HCT116 (cell line): ENCODE measurements at regions not wholly inside any gene's neighbourhood (a gene's known extent, or its start where the extent isn't known, plus 50 kb on each side); places are given as distances from the start of the nearest gene placed in this dataset.

ENCODE experiments used
- ATAC-seq: fragments of 200-7000 bp; cut with Tn5 transposase; 2 replicates; pipeline ENCODE4 v1.9.1; 2020; ENCODE audit warnings: mild to moderate bottlenecking, moderate library complexity
- BruUV-seq: library from RNA; stranded (reverse); fragments of 400-500 nt; replicated peaks from 2 replicates; lab custom pipeline; 2021; lab: Mats Ljungman, UMichigan
- CTCF ChIA-PET: fragments of 300-600 bp; sonication (Branson Sonifier 250); formaldehyde crosslinking; loops from one replicate; lab custom pipeline; 2021; ENCODE audit warnings: antibody characterized with exemption; lab: Charles Lee
- POLR2A ChIA-PET: fragments of 300-600, 350-600 bp; sonication (Branson Sonifier 250); formaldehyde crosslinking; loops from one replicate; lab custom pipeline; 2021; ENCODE audit warnings: antibody characterized with exemption; lab: Charles Lee
- RAD21 ChIA-PET, 2 experiments: fragments of 300-600 bp; sonication (Branson Sonifier 250); formaldehyde crosslinking; loops; one replicate each; lab custom pipeline; 2023; ENCODE audit warnings: low total read pairs in 2 of 2; ENCODE audit not compliant: uncharacterized antibody in 2 of 2, unreplicated experiment in 2 of 2, low non-redundant PET in 1 of 2; lab: Charles Lee
- DNase-seq: peaks from one replicate; pipeline ENCODE4 v3.0.0-alpha.2; 2010; ENCODE audit warnings: low read depth, low spot score
- H2AFZ ChIP-seq: fragments of 200-600 bp; shearing (Covaris generic), sonication (generic); 2 replicates; pipeline ENCODE4 v1.6.1; 2017; ENCODE audit warnings: low read depth, mixed run types, mixed read lengths, antibody characterized with exemption, low read length; ENCODE audit not compliant: poor library complexity, severe bottlenecking
- H3K27ac ChIP-seq: 2 replicates; pipeline ENCODE4 v1.5.1; 2012; ENCODE audit warnings: low read depth, low read length
- H3K27me3 ChIP-seq: fragments of 200-600 bp; sonication (generic); 2 replicates; pipeline ENCODE4 v1.6.1; 2016; ENCODE audit warnings: mixed run types, low read length, mixed read lengths; ENCODE audit not compliant: insufficient read depth
- H3K36me3 ChIP-seq, 2 experiments: fragments of 200-500 bp in 1 of 2; fragments of 200-600 bp in 1 of 2; sonication (Bioruptor generic) in 1 of 2; sonication (generic) in 1 of 2; 2 replicates each; pipeline versions ENCODE4 v1.5.1 to v1.6.1; 2014 to 2016; ENCODE audit warnings: low read length in 2 of 2, inconsistent platforms in 1 of 2, mixed read lengths in 1 of 2, mixed run types in 1 of 2; ENCODE audit not compliant: insufficient read depth in 2 of 2, control insufficient read depth in 1 of 2
- H3K4me1 ChIP-seq, 2 experiments: fragments of 200-600 bp in 1 of 2; sonication (generic) in 1 of 2; 2 replicates each; pipeline versions ENCODE4 v1.5.1 to v1.6.1; 2012 to 2017; ENCODE audit warnings: low read length in 2 of 2, inconsistent platforms in 1 of 2, mild to moderate bottlenecking in 1 of 2, mixed read lengths in 1 of 2, mixed run types in 1 of 2, moderate library complexity in 1 of 2; ENCODE audit not compliant: insufficient read depth in 2 of 2, control insufficient read depth in 1 of 2
- H3K4me2 ChIP-seq: fragments of 200-600 bp; sonication (generic); 2 replicates; pipeline ENCODE4 v1.6.1; 2017; ENCODE audit warnings: mixed run types, low read length, mixed read lengths
- H3K4me3 ChIP-seq, 2 experiments: fragments of 200-600 bp in 1 of 2; sonication (generic) in 1 of 2; replicated peaks in 1 of 2; 2 replicates each; pipeline ENCODE4 v1.5.1; 2011 to 2016; ENCODE audit warnings: low read length in 2 of 2, control low read depth in 1 of 2, low read depth in 1 of 2, mild to moderate bottlenecking in 1 of 2, mixed read lengths in 1 of 2, mixed run types in 1 of 2
- H3K79me2 ChIP-seq: fragments of 200-600 bp; sonication (generic); 2 replicates; pipeline ENCODE4 v1.6.1; 2017; ENCODE audit warnings: mild to moderate bottlenecking, mixed run types, low read length, moderate library complexity, mixed read lengths; ENCODE audit not compliant: insufficient read depth
- H3K9ac ChIP-seq: fragments of 200-600 bp; sonication (generic); 2 replicates; pipeline ENCODE4 v1.6.1; 2016; ENCODE audit warnings: low read length, mixed read lengths
- H3K9me2 ChIP-seq: fragments of 200-600 bp; sonication (generic), shearing (Covaris generic); 2 replicates; pipeline ENCODE4 v1.6.1; 2017; ENCODE audit warnings: mixed run types, mild to moderate bottlenecking, moderate library complexity; ENCODE audit not compliant: insufficient read depth
- H3K9me3 ChIP-seq, 2 experiments: fragments of 200-500 bp in 1 of 2; fragments of 200-600 bp in 1 of 2; sonication (Bioruptor generic) in 1 of 2; sonication (generic) in 1 of 2; 2 replicates each; pipeline ENCODE4 v1.6.1; 2014 to 2017; ENCODE audit warnings: low read length in 2 of 2, mixed read lengths in 2 of 2, inconsistent platforms in 1 of 2, low read depth in 1 of 2, mild to moderate bottlenecking in 1 of 2, mixed run types in 1 of 2, moderate library complexity in 1 of 2; ENCODE audit not compliant: control insufficient read depth in 1 of 2, insufficient read depth in 1 of 2
- H4K20me1 ChIP-seq: fragments of 200-600 bp; sonication (generic), shearing (Covaris generic); 2 replicates; pipeline ENCODE4 v1.6.1; 2017; ENCODE audit warnings: mixed run types, mild to moderate bottlenecking, moderate library complexity; ENCODE audit not compliant: insufficient read depth
- CTCF ChIP-seq, 3 experiments: fragments of 200-600 bp in 1 of 3; sonication (generic) in 1 of 3; IDR thresholded peaks in 2 of 3; conservative IDR thresholded peaks in 1 of 3; 2 replicates each; pipeline ENCODE4 v1.5.1; 2012 to 2017; ENCODE audit warnings: low read depth in 2 of 3, low read length in 2 of 3, antibody characterized with exemption in 1 of 3, borderline replicate concordance in 1 of 3, control low read depth in 1 of 3, mild to moderate bottlenecking in 1 of 3, mixed read lengths in 1 of 3, mixed run types in 1 of 3, moderate library complexity in 1 of 3; ENCODE audit not compliant: insufficient read depth in 1 of 3
- EGR1 ChIP-seq: IDR thresholded peaks from 2 replicates; pipeline ENCODE4 v1.6.1; 2012; ENCODE audit warnings: low read depth
- JUND ChIP-seq: IDR thresholded peaks from 2 replicates; pipeline ENCODE4 v1.6.1; 2012
- POLR2A ChIP-seq: IDR thresholded peaks from 2 replicates; pipeline ENCODE4 v1.7.0; 2011; ENCODE audit warnings: borderline replicate concordance; ENCODE audit not compliant: insufficient read depth, insufficient read length; ENCODE audit errors: extremely low read depth
- POLR2AphosphoS5 ChIP-seq: IDR thresholded peaks from 2 replicates; pipeline ENCODE4 v1.6.1; 2011; ENCODE audit warnings: mild to moderate bottlenecking, low read depth, low read length, moderate library complexity
- SIN3A ChIP-seq: IDR thresholded peaks from 2 replicates; pipeline ENCODE4 v1.6.1; 2012; ENCODE audit warnings: low read depth
- TCF7L2 ChIP-seq: IDR thresholded peaks from 2 replicates; pipeline ENCODE4 v1.7.0; 2011; ENCODE audit warnings: borderline replicate concordance, inconsistent platforms; ENCODE audit not compliant: insufficient read depth, insufficient read length; ENCODE audit errors: extremely low read depth
- ZNF274 ChIP-seq: fragments of 200-500 bp; sonication (Bioruptor generic); IDR thresholded peaks from 2 replicates; pipeline ENCODE4 v1.6.1; 2014; ENCODE audit warnings: mild to moderate bottlenecking, low read depth, low read length, inconsistent platforms
- intact Hi-C: fragments of 100-400 bp; cut with micrococcal nuclease; formaldehyde crosslinking; loops from 2 replicates; pipeline ENCODE4 v1.10.0; 2022
- TF ChIP-seq, protein P1 (sequence below): IDR thresholded peaks from 2 replicates; pipeline ENCODE4 v1.6.1; 2011; ENCODE audit warnings: mild to moderate bottlenecking, low read length, moderate library complexity; ENCODE audit not compliant: insufficient replicate concordance; ENCODE audit errors: extremely low read depth
- TF ChIP-seq, protein P2 (sequence below): IDR thresholded peaks from 2 replicates; pipeline ENCODE4 v1.6.1; 2012

GRCh38 chr21:34022627-34023335 lies 50.6 kb upstream of the MRPS6 start:
- CTCF ChIA-PET = no interaction called here

DNA sequence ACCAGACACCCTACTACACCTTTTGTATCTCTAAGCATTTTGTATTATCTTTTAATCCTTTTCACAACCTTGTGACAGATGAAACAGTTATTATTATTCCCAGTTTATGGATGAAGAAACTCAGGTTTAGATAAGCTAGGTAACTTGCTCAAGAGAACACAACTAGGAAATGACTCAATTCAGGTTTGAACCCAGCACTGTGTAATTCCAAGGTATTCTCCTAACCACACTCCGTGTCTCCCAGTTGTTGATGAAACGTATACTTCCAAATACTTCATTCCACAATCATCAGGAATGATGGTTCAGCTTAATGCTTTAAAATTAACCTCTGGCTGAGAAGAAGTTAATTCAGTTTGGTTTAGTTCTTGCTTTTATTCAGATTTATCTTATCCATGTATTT lies 51.7 kb upstream of the MRPS6 start:
- Histone ChIP-seq H3K27me3 (no peaks in the 10 kb centered on the region), H3K27ac (no peak overlapping the region), H3K4me1 (peaks cover 11 to 15% of the 10 kb centered on the region in 2 experiments), H3K4me3 (no peak overlapping the region), H3K9ac (no peak overlapping the region), H3K9me3 (peaks cover 0 to 7% of the 10 kb centered on the region in 2 experiments; a peak in 1 of 4 replicates), H3K9me2 (no peaks in the 10 kb centered on the region), H4K20me1 (no peaks in the 10 kb centered on the region), H2AFZ (no peak overlapping the region), H3K4me2 (no peak overlapping the region), H3K79me2 (no peaks in the 10 kb centered on the region), H3K36me3 (no peaks in the 10 kb centered on the region)
- CTCF ChIA-PET = no interaction called here
- intact Hi-C loops = no loop called here
- POLR2A ChIA-PET = no interaction called here
- TF ChIP-seq CTCF (IDR thresholded peaks at IDR 0.05 in 2 of 3, conservative IDR thresholded peaks at IDR 0.05 in 1 of 3; ENCODE audit: borderline replicate concordance in 1 of 3, insufficient read depth in 1 of 3, low read depth in 2 of 3, low read length in 2 of 3) = no peak
- no peak for TF ChIP-seq POLR2AphosphoS5
- TF ChIP-seq, protein P1, sequence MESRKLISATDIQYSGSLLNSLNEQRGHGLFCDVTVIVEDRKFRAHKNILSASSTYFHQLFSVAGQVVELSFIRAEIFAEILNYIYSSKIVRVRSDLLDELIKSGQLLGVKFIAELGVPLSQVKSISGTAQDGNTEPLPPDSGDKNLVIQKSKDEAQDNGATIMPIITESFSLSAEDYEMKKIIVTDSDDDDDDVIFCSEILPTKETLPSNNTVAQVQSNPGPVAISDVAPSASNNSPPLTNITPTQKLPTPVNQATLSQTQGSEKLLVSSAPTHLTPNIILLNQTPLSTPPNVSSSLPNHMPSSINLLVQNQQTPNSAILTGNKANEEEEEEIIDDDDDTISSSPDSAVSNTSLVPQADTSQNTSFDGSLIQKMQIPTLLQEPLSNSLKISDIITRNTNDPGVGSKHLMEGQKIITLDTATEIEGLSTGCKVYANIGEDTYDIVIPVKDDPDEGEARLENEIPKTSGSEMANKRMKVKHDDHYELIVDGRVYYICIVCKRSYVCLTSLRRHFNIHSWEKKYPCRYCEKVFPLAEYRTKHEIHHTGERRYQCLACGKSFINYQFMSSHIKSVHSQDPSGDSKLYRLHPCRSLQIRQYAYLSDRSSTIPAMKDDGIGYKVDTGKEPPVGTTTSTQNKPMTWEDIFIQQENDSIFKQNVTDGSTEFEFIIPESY = no peak
- TF ChIP-seq JUND = no peak
- no peak for TF ChIP-seq TCF7L2
- TF ChIP-seq ZNF274 = no peak
- TF ChIP-seq POLR2A = no peak
- TF ChIP-seq, protein P2, sequence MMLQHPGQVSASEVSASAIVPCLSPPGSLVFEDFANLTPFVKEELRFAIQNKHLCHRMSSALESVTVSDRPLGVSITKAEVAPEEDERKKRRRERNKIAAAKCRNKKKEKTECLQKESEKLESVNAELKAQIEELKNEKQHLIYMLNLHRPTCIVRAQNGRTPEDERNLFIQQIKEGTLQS = no peak
- TF ChIP-seq SIN3A = no peak
- ATAC-seq (no peak), DNase-seq (no peak)
- RAD21 ChIA-PET = no interaction called here
- no TSS peak for BruUV-seq

More at GRCh38 chr21:34022627-34023335, 50.6 kb upstream of the MRPS6 start:
- TF ChIP-seq EGR1 (0 out of 2 replicates have a peak, but pooled peaks have one; percentile 19), ZNF274 (no peak)
- TF ChIP-seq, all 23 proteins: peak for 1
- H3K4me1 ChIP-seq = peaks cover 11 to 15% of the 10 kb centered on the region in 2 experiments
- H3K9me3 ChIP-seq = peaks cover 0 to 7% of the 10 kb centered on the region in 2 experiments; a peak in 1 of 4 replicates
- H3K27ac ChIP-seq = no peak overlapping the region
- H3K9me2 ChIP-seq = no peaks in the 10 kb centered on the region
- DNase-seq (no peak), ATAC-seq (no peak)
- intact Hi-C loops = no loop called here
- H3K79me2 ChIP-seq = no peaks in the 10 kb centered on the region
- no peak overlapping the region for H3K4me3 ChIP-seq
- no TSS peak for BruUV-seq
- POLR2A ChIA-PET = no interaction called here
- H2AFZ ChIP-seq = peak overlapping the region; percentile 28
- H4K20me1 ChIP-seq = no peaks in the 10 kb centered on the region
- peak overlapping the region; percentile 48 for H3K4me2 ChIP-seq
- H3K9ac ChIP-seq = no peak overlapping the region
- RAD21 ChIA-PET = no interaction called here
- no peaks in the 10 kb centered on the region for H3K36me3 ChIP-seq
- no peaks in the 10 kb centered on the region for H3K27me3 ChIP-seq
